ENCODE measurements at regions not wholly inside any gene's neighbourhood (a gene's known extent, or its start where the extent isn't known, plus 50 kb on each side); places are given as distances from the start of the nearest gene placed in this dataset.

- BruUV-seq (replicated peaks) = no TSS peak
- DNase-seq (ENCODE audit: low spot score) = no peak
Observed at GRCh38 chr4:65773636-65774035, 103.3 kb upstream of the EPHA5 start.

GRCh38 chr4:65747386-65747785 lies 77.1 kb upstream of the EPHA5 start:
- POLR2A ChIA-PET = no interaction called here

More at GRCh38 chr4:65773636-65774035, 103.3 kb upstream of the EPHA5 start:
- TF ChIP-seq EZH2phosphoT487 (IDR thresholded peaks at IDR 0.05; ENCODE audit: borderline replicate concordance, low read depth, low read length) (no peak), CTCF (conservative IDR thresholded peaks at IDR 0.05; ENCODE audit: low read length) (no peak)
- no peaks in the 10 kb centered on the region for H3K79me2 ChIP-seq (ENCODE audit: insufficient read depth, low read depth, low read length)
- no peak overlapping the region for H3K4me3 ChIP-seq (ENCODE audit: low read depth, low read length, poor library complexity, severe bottlenecking)
- no peaks in the 10 kb centered on the region for H4K20me1 ChIP-seq (ENCODE audit: insufficient read depth, low read length)
- no peaks in the 10 kb centered on the region for H3K9me3 ChIP-seq (ENCODE audit: low read length)
- intact Hi-C loops (cut with micrococcal nuclease; ENCODE audit: unreplicated experiment) = no loop called here
- ChIA-PET CTCF (ENCODE audit: unreplicated experiment) (no interaction called here), POLR2A (no interaction called here)
- H3K36me3 ChIP-seq (ENCODE audit: insufficient read depth, low read length) = no peaks in the 10 kb centered on the region
- no peak overlapping the region for H3K27ac ChIP-seq (ENCODE audit: low read depth, low read length, poor library complexity, severe bottlenecking)
- no peaks in the 10 kb centered on the region for H3K4me1 ChIP-seq (ENCODE audit: insufficient read depth, low read length, poor library complexity, severe bottlenecking)
- H3K9me2 ChIP-seq (ENCODE audit: insufficient read depth, low read length) = no peaks in the 10 kb centered on the region
- H3K4me2 ChIP-seq (ENCODE audit: low read length) = no peak overlapping the region
- no peak overlapping the region for H2AFZ ChIP-seq (ENCODE audit: low read length)

GRCh38 chr4:65738134-65738533 lies 67.8 kb upstream of the EPHA5 start:
- no peak overlapping the region for H3K4me3 ChIP-seq (ENCODE audit: low read depth, low read length, poor library complexity, severe bottlenecking)
- H3K9me2 ChIP-seq (ENCODE audit: insufficient read depth, low read length) = no peaks in the 10 kb centered on the region
- H3K4me1 ChIP-seq (ENCODE audit: insufficient read depth, low read length, poor library complexity, severe bottlenecking) = no peaks in the 10 kb centered on the region
- H3K36me3 ChIP-seq (ENCODE audit: insufficient read depth, low read length) = no peaks in the 10 kb centered on the region
- no peak overlapping the region for H2AFZ ChIP-seq (ENCODE audit: low read length)
- DNase-seq (ENCODE audit: low spot score) = no peak
- H3K9me3 ChIP-seq (ENCODE audit: low read length) = no peaks in the 10 kb centered on the region
- no peak for TF ChIP-seq EZH2phosphoT487 (IDR thresholded peaks at IDR 0.05; ENCODE audit: borderline replicate concordance, low read depth, low read length)
- TF ChIP-seq CTCF (conservative IDR thresholded peaks at IDR 0.05; ENCODE audit: low read length) = no peak
- ChIA-PET CTCF (ENCODE audit: unreplicated experiment) (no interaction called here), POLR2A (no interaction called here)
- H3K4me2 ChIP-seq (ENCODE audit: low read length) = no peak overlapping the region
- H4K20me1 ChIP-seq (ENCODE audit: insufficient read depth, low read length) = no peaks in the 10 kb centered on the region
- no peak overlapping the region for H3K27ac ChIP-seq (ENCODE audit: low read depth, low read length, poor library complexity, severe bottlenecking)
- BruUV-seq (replicated peaks) = no TSS peak
- intact Hi-C loops (cut with micrococcal nuclease; ENCODE audit: unreplicated experiment) = no loop called here
- H3K79me2 ChIP-seq (ENCODE audit: insufficient read depth, low read depth, low read length) = no peaks in the 10 kb centered on the region

More at GRCh38 chr4:65747386-65747785, 77.1 kb upstream of the EPHA5 start:
- intact Hi-C loops (cut with micrococcal nuclease; ENCODE audit: unreplicated experiment) = no loop called here
- no peak overlapping the region for H2AFZ ChIP-seq (ENCODE audit: low read length)
- no peak overlapping the region for H3K4me3 ChIP-seq (ENCODE audit: low read depth, low read length, poor library complexity, severe bottlenecking)
- H3K4me1 ChIP-seq (ENCODE audit: insufficient read depth, low read length, poor library complexity, severe bottlenecking) = no peaks in the 10 kb centered on the region
- no peaks in the 10 kb centered on the region for H3K9me2 ChIP-seq (ENCODE audit: insufficient read depth, low read length)
- CTCF ChIA-PET (ENCODE audit: unreplicated experiment) = no interaction called here
- no peak overlapping the region for H3K4me2 ChIP-seq (ENCODE audit: low read length)
- no peak for DNase-seq (ENCODE audit: low spot score)
- no peaks in the 10 kb centered on the region for H3K36me3 ChIP-seq (ENCODE audit: insufficient read depth, low read length)
- BruUV-seq (replicated peaks) = no TSS peak
- H4K20me1 ChIP-seq (ENCODE audit: insufficient read depth, low read length) = no peaks in the 10 kb centered on the region
- no peak overlapping the region for H3K27ac ChIP-seq (ENCODE audit: low read depth, low read length, poor library complexity, severe bottlenecking)
- no peaks in the 10 kb centered on the region for H3K79me2 ChIP-seq (ENCODE audit: insufficient read depth, low read depth, low read length)
- no peak for TF ChIP-seq EZH2phosphoT487 (IDR thresholded peaks at IDR 0.05; ENCODE audit: borderline replicate concordance, low read depth, low read length)
- TF ChIP-seq CTCF (conservative IDR thresholded peaks at IDR 0.05; ENCODE audit: low read length) = no peak
- no peaks in the 10 kb centered on the region for H3K9me3 ChIP-seq (ENCODE audit: low read length)

Data from OCI-LY7 (cell line).